Bronchial epithelial cell (primary cell): ENCODE measurements at regions not wholly inside any gene's neighbourhood (a gene's known extent, or its start where the extent isn't known, plus 50 kb on each side); places are given as distances from the start of the nearest gene placed in this dataset.

ENCODE experiments used
- DNase-seq: peaks from one replicate; pipeline ENCODE4 v3.0.0-alpha.2; 2010; ENCODE audit warnings: low read depth
- FAIRE-seq: peaks from 2 replicates; lab custom pipeline; 2011; peaks lifted over from hg19 to GRCh38; lab: Jason Lieb, UNC
- H3K27me3 ChIP-seq: 2 replicates; pipeline ENCODE4 v1.5.1; 2011; ENCODE audit warnings: low read length; ENCODE audit not compliant: control insufficient read depth, insufficient read depth
- H3K36me3 ChIP-seq: 2 replicates; pipeline ENCODE4 v1.5.1; 2011; ENCODE audit warnings: low read length; ENCODE audit not compliant: control insufficient read depth, insufficient read depth
- H3K4me3 ChIP-seq: 2 replicates; pipeline ENCODE4 v1.5.1; 2011; ENCODE audit warnings: mild to moderate bottlenecking, low read depth, low read length, control low read depth
- CTCF ChIP-seq: IDR thresholded peaks from 2 replicates; pipeline ENCODE4 v1.5.1; 2011; ENCODE audit warnings: mild to moderate bottlenecking, moderate library complexity, low read length, control low read depth, inconsistent platforms; ENCODE audit not compliant: insufficient read depth, severe bottlenecking

GRCh38 chr16:86046026-86046425, 147.1 kb downstream of the IRF8 start:
- TF ChIP-seq CTCF, result no peak
- no peak for DNase-seq
- no peak overlapping the region for H3K4me3 ChIP-seq
- no peaks in the 10 kb centered on the region for H3K27me3 ChIP-seq
- no peak for FAIRE-seq
- H3K36me3 ChIP-seq, result no peaks in the 10 kb centered on the region

- DNase-seq (no peak), FAIRE-seq (no peak)
- Histone ChIP-seq H3K27me3 (no peaks in the 10 kb centered on the region), H3K4me3 (no peak overlapping the region), H3K36me3 (no peaks in the 10 kb centered on the region)
- TF ChIP-seq CTCF, result no peak
Measured at GRCh38 chr16:86046667-86047270, 147.8 kb downstream of the IRF8 start.

GRCh38 chr16:86048221-86048620, 149.3 kb downstream of the IRF8 start:
- no peak for DNase-seq
- TF ChIP-seq CTCF, result no peak
- no peaks in the 10 kb centered on the region for H3K36me3 ChIP-seq
- H3K4me3 ChIP-seq, result no peak overlapping the region
- FAIRE-seq, result no peak
- H3K27me3 ChIP-seq, result no peaks in the 10 kb centered on the region

- Histone ChIP-seq H3K36me3 (no peaks in the 10 kb centered on the region), H3K27me3 (no peaks in the 10 kb centered on the region), H3K4me3 (no peak overlapping the region)
- TF ChIP-seq CTCF, result no peak
- FAIRE-seq (peak; percentile 73), DNase-seq (no peak)
Measured at GRCh38 chr16:86048882-86049585, 150.1 kb downstream of the IRF8 start.

GRCh38 chr16:86049641-86050040, 150.7 kb downstream of the IRF8 start:
- Histone ChIP-seq H3K4me3 (no peak overlapping the region), H3K36me3 (no peaks in the 10 kb centered on the region)
- FAIRE-seq, result no peak

More at GRCh38 chr16:86049641-86050040, 150.7 kb downstream of the IRF8 start:
- DNase-seq, result no peak
- no peaks in the 10 kb centered on the region for H3K27me3 ChIP-seq
- no peak for TF ChIP-seq CTCF
